Lower leg skin (tissue), 3 donors: ENCODE measurements at regions not wholly inside any gene's neighbourhood (a gene's known extent, or its start where the extent isn't known, plus 50 kb on each side); places are given as distances from the start of the nearest gene placed in this dataset.

Experiments used
- POLR2A ChIP-seq, 2 donors: fragments of 450-650 bp; IDR thresholded peaks; one replicate each; pipeline ENCODE4 v1.6.1; 2016 to 2017; ENCODE audit warnings: antibody characterized with exemption in 2 of 2, mild to moderate bottlenecking in 1 of 2, moderate library complexity in 1 of 2
- TF ChIP-seq, protein P1 (sequence below), 3 donors: fragments of 450-650 bp; IDR thresholded peaks; one replicate each; pipeline ENCODE4 v1.5.1; 2016; ENCODE audit warnings: antibody characterized with exemption in 3 of 3, mild to moderate bottlenecking in 3 of 3, moderate library complexity in 2 of 3

GRCh38 chr7:94314413-94315410 is 80.0 kb upstream of the COL1A2 start:
- TF ChIP-seq, protein P1, sequence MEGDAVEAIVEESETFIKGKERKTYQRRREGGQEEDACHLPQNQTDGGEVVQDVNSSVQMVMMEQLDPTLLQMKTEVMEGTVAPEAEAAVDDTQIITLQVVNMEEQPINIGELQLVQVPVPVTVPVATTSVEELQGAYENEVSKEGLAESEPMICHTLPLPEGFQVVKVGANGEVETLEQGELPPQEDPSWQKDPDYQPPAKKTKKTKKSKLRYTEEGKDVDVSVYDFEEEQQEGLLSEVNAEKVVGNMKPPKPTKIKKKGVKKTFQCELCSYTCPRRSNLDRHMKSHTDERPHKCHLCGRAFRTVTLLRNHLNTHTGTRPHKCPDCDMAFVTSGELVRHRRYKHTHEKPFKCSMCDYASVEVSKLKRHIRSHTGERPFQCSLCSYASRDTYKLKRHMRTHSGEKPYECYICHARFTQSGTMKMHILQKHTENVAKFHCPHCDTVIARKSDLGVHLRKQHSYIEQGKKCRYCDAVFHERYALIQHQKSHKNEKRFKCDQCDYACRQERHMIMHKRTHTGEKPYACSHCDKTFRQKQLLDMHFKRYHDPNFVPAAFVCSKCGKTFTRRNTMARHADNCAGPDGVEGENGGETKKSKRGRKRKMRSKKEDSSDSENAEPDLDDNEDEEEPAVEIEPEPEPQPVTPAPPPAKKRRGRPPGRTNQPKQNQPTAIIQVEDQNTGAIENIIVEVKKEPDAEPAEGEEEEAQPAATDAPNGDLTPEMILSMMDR (IDR thresholded peaks at IDR 0.05), result no peak
- no peak for TF ChIP-seq POLR2A (IDR thresholded peaks at IDR 0.05)
